ENCODE measurements at regions not wholly inside any gene's neighbourhood (a gene's known extent, or its start where the extent isn't known, plus 50 kb on each side); places are given as distances from the start of the nearest gene placed in this dataset.

DNA sequence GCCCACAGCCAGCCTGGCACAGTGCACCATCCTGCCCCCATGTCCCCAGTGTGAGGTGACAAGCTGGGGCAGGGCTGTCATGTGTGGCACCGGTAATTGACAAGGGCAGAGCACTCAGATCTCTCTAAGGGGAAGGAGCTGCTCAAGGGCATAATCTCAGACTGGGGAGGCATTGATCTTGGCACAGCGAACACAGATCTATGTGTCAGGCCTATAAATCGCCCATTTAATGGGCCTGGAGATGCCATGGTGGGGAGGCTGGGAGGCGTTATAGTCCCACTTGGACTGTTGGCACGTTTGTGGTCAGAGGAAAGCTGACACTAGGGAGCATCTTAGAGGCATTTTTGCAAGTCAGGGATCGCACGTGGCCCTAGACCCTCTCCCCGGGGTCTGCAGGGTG lies 594.1 kb downstream of the PTPRU start (continued):
- TF ChIP-seq EHMT2 (IDR thresholded peaks at IDR 0.05; ENCODE audit: low read depth) (no peak), RNF2 (IDR thresholded peaks at IDR 0.05; ENCODE audit: borderline replicate concordance, low read depth) (no peak), RAD21 (conservative IDR thresholded peaks at IDR 0.05 in 1 of 2, IDR thresholded peaks at IDR 0.05 in 1 of 2) (no peak), NFE2L2 (conservative IDR thresholded peaks at IDR 0.05; ENCODE audit: low read length) (no peak), MAFK (IDR thresholded peaks at IDR 0.05; ENCODE audit: partially characterized antibody) (no peak), PHF8 (IDR thresholded peaks at IDR 0.05; ENCODE audit: borderline replicate concordance, low read depth) (no peak), TFCP2L1 (CRISPR knock-in tag; IDR thresholded peaks at IDR 0.05) (no peak), SMC3 (IDR thresholded peaks at IDR 0.05) (no peak)

DNA sequence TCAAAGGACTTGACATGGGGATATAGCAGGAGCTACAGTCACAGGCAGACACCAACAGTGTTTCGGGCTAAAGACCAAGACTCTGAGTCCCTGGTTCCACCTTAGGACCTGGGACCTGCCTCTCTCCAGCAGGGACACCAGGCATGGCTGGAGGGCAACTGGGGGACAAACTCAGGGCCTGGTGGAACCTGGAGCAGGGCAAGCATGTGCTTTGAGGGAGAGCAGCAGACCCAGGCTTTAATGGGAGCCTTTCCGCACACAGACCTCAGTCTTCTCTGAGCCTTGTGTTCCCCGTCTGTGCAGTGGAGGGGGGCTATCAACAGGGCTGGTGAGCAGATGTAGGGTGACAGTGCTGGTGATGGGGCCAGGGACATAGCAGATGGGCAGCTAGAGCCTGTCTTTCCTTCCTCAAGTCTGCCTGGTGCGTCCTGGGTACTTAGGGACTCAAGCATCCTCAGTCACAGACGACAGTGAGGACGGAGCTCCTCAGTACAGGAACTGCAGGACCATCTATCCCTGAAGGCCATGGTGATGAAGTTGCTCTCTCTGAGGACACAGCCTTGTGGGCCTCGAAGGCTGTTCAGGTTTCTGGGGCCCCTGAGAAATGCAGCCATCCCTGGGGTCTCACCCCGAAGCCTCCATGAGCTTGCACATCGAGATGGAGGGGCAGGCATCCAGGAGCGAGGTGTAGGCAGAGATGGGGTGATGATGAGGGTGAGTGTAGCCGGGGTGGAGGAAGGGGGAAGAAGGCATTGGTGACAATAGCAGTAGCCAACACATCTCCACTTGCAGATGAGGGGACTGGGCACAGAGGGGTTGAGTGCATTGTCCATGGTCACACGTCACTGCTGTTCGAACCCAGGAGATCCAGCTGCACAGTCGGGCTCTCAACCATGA lies 593.4 kb downstream of the PTPRU start:
- TF ChIP-seq ZNF302 (CRISPR knock-in tag; IDR thresholded peaks at IDR 0.05), result no peak
- Histone ChIP-seq H3K9me3 (no peaks in the 10 kb centered on the region), H3K27ac (no peak overlapping the region), H3K4me2 (no peak overlapping the region), H3K4me3 (no peak overlapping the region), H3K4me1 (no peaks in the 10 kb centered on the region)
- ChIA-PET CTCF (no interaction called here), POLR2A (no interaction called here)
- WGBS (ENCODE audit: missing lambda C conversion rate), result 53% methylated on average over 8 of the region's 14 CpGs
- ATAC-seq (no peak), FAIRE-seq (no peak), DNase-seq (ENCODE audit: low read depth in 1 of 2, low spot score in 1 of 2) (no peak)

DNA sequence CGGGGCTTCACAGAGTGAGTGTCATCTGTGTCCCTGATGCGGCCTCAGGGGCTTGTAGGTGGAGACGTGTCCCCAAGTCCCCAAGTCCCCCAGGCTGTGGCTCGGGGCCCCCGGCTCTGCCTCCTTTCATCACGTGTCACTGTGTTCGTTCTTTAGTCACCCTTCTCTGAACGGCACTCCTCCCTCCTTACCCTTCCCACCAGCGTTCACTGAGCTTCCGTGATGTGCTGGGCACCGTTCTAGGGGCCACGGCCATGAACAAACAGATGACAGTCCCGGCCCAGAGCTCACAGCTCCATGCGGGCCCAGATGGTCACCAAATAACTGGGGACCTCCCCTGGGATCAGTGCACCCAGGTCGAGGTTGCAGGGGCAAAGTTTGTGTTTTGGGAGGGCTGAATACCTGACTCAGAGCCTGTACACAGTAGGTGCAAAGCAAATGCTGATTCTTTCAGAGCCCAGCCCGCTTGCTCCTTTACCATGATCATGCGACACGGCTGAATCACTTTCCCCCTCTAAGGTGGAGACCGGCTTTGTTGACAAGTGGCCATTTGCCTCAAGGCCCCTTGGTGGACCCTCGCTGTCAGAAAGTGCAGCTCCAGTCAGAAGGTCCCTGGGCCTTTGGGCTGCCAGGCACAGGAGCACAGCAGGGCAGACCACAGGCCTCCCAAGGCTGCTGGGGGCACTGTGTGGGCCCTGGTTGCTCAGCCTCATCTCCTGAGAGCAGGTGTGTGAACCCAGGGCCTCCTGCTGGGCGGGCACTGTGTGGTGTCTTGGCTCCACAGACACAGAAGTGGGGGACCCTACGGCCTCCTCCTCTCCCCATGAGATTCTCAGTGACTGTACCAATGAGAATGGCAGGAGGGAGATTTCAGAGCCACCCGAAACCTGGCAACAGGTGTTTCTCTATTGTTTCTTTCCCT lies 592.5 kb downstream of the PTPRU start:
- POLR2A ChIA-PET, result no interaction called here
- no peak for ATAC-seq
- H3K4me1 ChIP-seq, result no peaks in the 10 kb centered on the region
- 64% methylated on average over 15 of the region's 23 CpGs for WGBS (ENCODE audit: missing lambda C conversion rate)
- CTCF ChIA-PET, result interaction anchor here (1.1 kb wide), 1 partner anchor 10 kb away, joined by 3 read pairs; no protein-coding TSS in a partner anchor
- TF ChIP-seq HOXB13 (CRISPR knock-in tag; IDR thresholded peaks at IDR 0.05; ENCODE audit: low read depth) (no peak), RAD21 (conservative IDR thresholded peaks at IDR 0.05 in 1 of 2, IDR thresholded peaks at IDR 0.05 in 1 of 2) (no peak), NPAS2 (CRISPR knock-in tag; IDR thresholded peaks at IDR 0.05; ENCODE audit: borderline replicate concordance) (no peak), CHD4 (IDR thresholded peaks at IDR 0.05; ENCODE audit: borderline replicate concordance) (no peak), ZC3H11A (IDR thresholded peaks at IDR 0.05) (no peak), CTCF (IDR thresholded peaks at IDR 0.05) (no peak), CEBPB (IDR thresholded peaks at IDR 0.05) (no peak), HOXB5 (CRISPR knock-in tag; IDR thresholded peaks at IDR 0.05) (no peak)
- H3K9me3 ChIP-seq, result no peaks in the 10 kb centered on the region
- no peak overlapping the region for H3K4me3 ChIP-seq
- no peak for DNase-seq (ENCODE audit: low read depth in 1 of 2, low spot score in 1 of 2)
- no peak overlapping the region for H3K4me2 ChIP-seq
- no peak for FAIRE-seq
- H3K27ac ChIP-seq, result no peak overlapping the region
